Hepatocyte (in vitro differentiated cells): ENCODE measurements at regions not wholly inside any gene's neighbourhood (a gene's known extent, or its start where the extent isn't known, plus 50 kb on each side); places are given as distances from the start of the nearest gene placed in this dataset.

Experiments used
- DNase-seq: peaks from one replicate; pipeline ENCODE4 v3.0.0-alpha.2; 2016; ENCODE audit warnings: low spot score
- H2AFZ ChIP-seq: fragments of 200-600 bp; sonication (generic); 2 replicates; pipeline ENCODE4 v1.6.0; 2016; ENCODE audit warnings: antibody characterized with exemption, mild to moderate bottlenecking
- H3K27ac ChIP-seq: fragments of 200-600 bp; sonication (generic); 2 replicates; pipeline ENCODE4 v1.5.1; 2016; ENCODE audit warnings: mild to moderate bottlenecking
- H3K27me3 ChIP-seq: fragments of 200-600 bp; sonication (generic); 2 replicates; pipeline ENCODE4 v1.6.1; 2016
- H3K36me3 ChIP-seq: fragments of 200-600 bp; sonication (generic); replicated peaks from 2 replicates; pipeline ENCODE4 v1.5.1; 2016; ENCODE audit warnings: low read depth; ENCODE audit not compliant: insufficient read depth
- H3K4me1 ChIP-seq: fragments of 200-600 bp; sonication (generic); 2 replicates; pipeline ENCODE4 v1.5.1; 2016; ENCODE audit warnings: mild to moderate bottlenecking, moderate library complexity; ENCODE audit not compliant: insufficient read depth
- H3K4me2 ChIP-seq: fragments of 200-600 bp; sonication (generic); 2 replicates; pipeline ENCODE4 v1.6.0; 2016
- H3K4me3 ChIP-seq: fragments of 200-600 bp; sonication (generic); 2 replicates; pipeline ENCODE4 v1.5.1; 2016; ENCODE audit warnings: mild to moderate bottlenecking
- H3K79me2 ChIP-seq: fragments of 200-600 bp; sonication (generic); 2 replicates; pipeline ENCODE4 v1.6.0; 2017; ENCODE audit warnings: mild to moderate bottlenecking
- H3K9me2 ChIP-seq: fragments of 200-600 bp; sonication (generic); replicated peaks from 2 replicates; pipeline ENCODE4 v1.6.0; 2017; ENCODE audit warnings: mild to moderate bottlenecking; ENCODE audit not compliant: insufficient read depth
- H3K9me3 ChIP-seq: fragments of 200-600 bp; sonication (generic); 2 replicates; pipeline ENCODE4 v1.5.1; 2016; ENCODE audit warnings: low read depth, mild to moderate bottlenecking
- H4K20me1 ChIP-seq: fragments of 200-600 bp; sonication (generic); 2 replicates; pipeline ENCODE4 v1.6.0; 2016; ENCODE audit warnings: mild to moderate bottlenecking; ENCODE audit not compliant: insufficient read depth, poor library complexity, severe bottlenecking
- EZH2 ChIP-seq: fragments of 200-600 bp; sonication (generic); IDR thresholded peaks from 2 replicates; pipeline ENCODE4 v1.6.1; 2016; ENCODE audit warnings: antibody characterized with exemption, mild to moderate bottlenecking, borderline replicate concordance
- EZH2phosphoT487 ChIP-seq: fragments of 200-600 bp; sonication (generic); IDR thresholded peaks from one replicate; pipeline ENCODE4 v1.6.1; 2018; ENCODE audit warnings: antibody characterized with exemption, mild to moderate bottlenecking, low read depth, moderate library complexity; ENCODE audit not compliant: unreplicated experiment, severe bottlenecking
- WGBS: methylation state at CpG from one replicate; pipeline ENCODE4 v1.1.6; 2016; ENCODE audit warnings: low lambda C conversion rate; ENCODE audit errors: missing lambda C conversion rate; 5-methylcytosine and 5-hydroxymethylcytosine counted together
- TF ChIP-seq, protein P1 (sequence below): fragments of 200-600 bp; sonication (generic); IDR thresholded peaks from 2 replicates; pipeline ENCODE4 v1.5.1; 2016; ENCODE audit warnings: antibody characterized with exemption, mild to moderate bottlenecking; ENCODE audit not compliant: poor library complexity

DNA sequence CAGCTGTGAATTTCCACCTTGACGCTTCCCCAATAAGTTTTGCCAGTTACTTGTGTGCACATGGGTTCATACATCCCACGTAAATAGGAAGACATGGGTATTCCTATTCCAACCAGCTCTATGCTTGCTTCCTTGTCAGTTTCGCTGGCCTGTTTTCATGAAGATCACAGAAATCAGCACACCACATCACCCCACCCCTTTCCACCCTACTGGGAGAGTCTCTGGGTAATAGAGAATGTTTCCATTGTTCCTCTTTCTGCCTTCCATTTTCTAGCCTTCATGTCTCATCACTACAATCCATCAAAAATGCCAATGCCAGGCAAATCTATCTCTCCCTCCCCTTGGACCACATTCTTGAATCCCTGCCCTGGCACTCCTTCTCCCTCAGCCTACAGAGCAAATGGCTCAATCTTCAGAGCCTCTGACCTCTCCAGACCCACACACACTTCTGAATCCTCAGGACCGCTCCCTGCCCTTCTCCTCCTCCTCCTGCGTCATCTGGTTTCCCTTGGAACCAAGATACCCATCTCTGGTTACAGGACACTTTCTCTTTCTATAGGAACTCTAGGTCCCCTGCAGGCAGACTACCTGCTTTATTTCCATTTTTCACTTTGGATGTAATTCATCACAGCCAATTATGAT, 323.3 kb downstream of the DHX15 start:
- 81% methylated on average over 5 of the region's 5 CpGs for WGBS
- no peak overlapping the region for H3K4me2 ChIP-seq
- no peaks in the 10 kb centered on the region for H4K20me1 ChIP-seq
- H3K79me2 ChIP-seq: no peaks in the 10 kb centered on the region
- no peaks in the 10 kb centered on the region for H3K9me3 ChIP-seq
- no peaks in the 10 kb centered on the region for H3K36me3 ChIP-seq
- no peak overlapping the region for H3K27ac ChIP-seq
- peaks cover 2% of the 10 kb centered on the region for H3K4me1 ChIP-seq
- H3K4me3 ChIP-seq: no peak overlapping the region
- H3K27me3 ChIP-seq: no peaks in the 10 kb centered on the region
- no peak for DNase-seq
- no peak overlapping the region for H2AFZ ChIP-seq
- no peak for TF ChIP-seq EZH2
- TF ChIP-seq, protein P1, sequence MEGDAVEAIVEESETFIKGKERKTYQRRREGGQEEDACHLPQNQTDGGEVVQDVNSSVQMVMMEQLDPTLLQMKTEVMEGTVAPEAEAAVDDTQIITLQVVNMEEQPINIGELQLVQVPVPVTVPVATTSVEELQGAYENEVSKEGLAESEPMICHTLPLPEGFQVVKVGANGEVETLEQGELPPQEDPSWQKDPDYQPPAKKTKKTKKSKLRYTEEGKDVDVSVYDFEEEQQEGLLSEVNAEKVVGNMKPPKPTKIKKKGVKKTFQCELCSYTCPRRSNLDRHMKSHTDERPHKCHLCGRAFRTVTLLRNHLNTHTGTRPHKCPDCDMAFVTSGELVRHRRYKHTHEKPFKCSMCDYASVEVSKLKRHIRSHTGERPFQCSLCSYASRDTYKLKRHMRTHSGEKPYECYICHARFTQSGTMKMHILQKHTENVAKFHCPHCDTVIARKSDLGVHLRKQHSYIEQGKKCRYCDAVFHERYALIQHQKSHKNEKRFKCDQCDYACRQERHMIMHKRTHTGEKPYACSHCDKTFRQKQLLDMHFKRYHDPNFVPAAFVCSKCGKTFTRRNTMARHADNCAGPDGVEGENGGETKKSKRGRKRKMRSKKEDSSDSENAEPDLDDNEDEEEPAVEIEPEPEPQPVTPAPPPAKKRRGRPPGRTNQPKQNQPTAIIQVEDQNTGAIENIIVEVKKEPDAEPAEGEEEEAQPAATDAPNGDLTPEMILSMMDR: no peak
- no peak for TF ChIP-seq EZH2phosphoT487
- no peaks in the 10 kb centered on the region for H3K9me2 ChIP-seq

DNA sequence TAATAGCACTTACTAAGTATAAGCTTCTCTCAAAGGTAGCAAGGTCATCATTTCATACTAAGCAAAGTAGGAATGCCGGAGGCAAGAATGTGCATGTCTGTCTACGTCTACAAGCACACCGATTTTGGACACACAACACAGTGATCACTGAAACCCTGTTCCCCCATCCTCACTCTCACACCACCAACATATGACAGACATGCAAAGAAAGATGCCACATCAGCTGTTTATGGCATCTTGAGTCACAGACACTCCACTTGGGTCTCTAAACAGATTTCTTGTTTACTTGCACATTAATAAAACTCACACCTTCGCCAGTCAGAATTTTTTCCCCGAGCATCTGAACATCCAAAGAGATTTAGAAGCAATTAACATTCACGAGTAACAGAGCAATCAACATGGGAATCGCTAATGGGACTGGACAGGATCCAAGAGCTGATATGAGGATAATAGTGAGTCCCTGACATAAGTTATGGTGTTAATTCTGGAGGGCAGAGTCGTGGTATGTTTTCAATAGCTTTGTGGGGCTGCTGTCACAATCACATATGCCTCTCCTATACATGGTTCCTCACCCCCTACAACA, 324.1 kb downstream of the DHX15 start:
- Histone ChIP-seq H3K9me2 (no peaks in the 10 kb centered on the region), H3K36me3 (no peaks in the 10 kb centered on the region), H3K27me3 (no peaks in the 10 kb centered on the region), H4K20me1 (no peaks in the 10 kb centered on the region), H3K9me3 (no peaks in the 10 kb centered on the region), H3K79me2 (no peaks in the 10 kb centered on the region), H2AFZ (no peak overlapping the region), H3K4me1 (peaks cover 2% of the 10 kb centered on the region), H3K4me3 (no peak overlapping the region), H3K4me2 (no peak overlapping the region), H3K27ac (no peak overlapping the region)
- WGBS: 73% methylated on average over 8 of the region's 8 CpGs
- no peak for DNase-seq
- no peak for TF ChIP-seq EZH2
- TF ChIP-seq, protein P1: no peak
- TF ChIP-seq EZH2phosphoT487: no peak

DNA sequence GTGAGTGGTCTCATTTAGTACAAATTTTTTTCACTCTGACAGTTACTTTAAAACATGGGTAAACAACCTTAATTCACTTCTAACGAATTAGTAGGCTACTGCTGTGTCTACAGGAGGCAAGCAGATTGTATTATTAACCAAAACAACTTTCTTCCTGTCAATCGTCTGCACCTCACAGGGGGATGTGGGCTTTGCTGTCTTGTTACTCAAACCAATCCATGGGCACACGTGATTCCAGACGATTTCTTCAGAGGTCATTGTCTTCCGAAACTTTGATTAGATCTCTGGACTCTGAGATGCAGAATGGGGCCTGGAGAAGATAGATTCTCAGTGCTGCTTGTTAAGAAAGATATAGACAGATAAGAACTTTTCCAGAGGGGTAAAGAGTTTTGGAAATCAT, 327.8 kb downstream of the DHX15 start:
- H4K20me1 ChIP-seq: no peaks in the 10 kb centered on the region
- no peaks in the 10 kb centered on the region for H3K36me3 ChIP-seq
- no peak overlapping the region for H3K4me3 ChIP-seq
- H3K27ac ChIP-seq: no peak overlapping the region
- no peak overlapping the region for H3K4me2 ChIP-seq
- TF ChIP-seq EZH2phosphoT487 (no peak), EZH2 (no peak)
- TF ChIP-seq, protein P1: no peak
- 32% methylated on average over 5 of the region's 5 CpGs for WGBS
- no peaks in the 10 kb centered on the region for H3K79me2 ChIP-seq
- no peaks in the 10 kb centered on the region for H3K27me3 ChIP-seq
- no peaks in the 10 kb centered on the region for H3K4me1 ChIP-seq
- no peak for DNase-seq
- no peaks in the 10 kb centered on the region for H3K9me3 ChIP-seq
- H3K9me2 ChIP-seq: no peaks in the 10 kb centered on the region
- H2AFZ ChIP-seq: no peak overlapping the region
